Upper lobe of left lung (tissue), 6 donors: ENCODE measurements at regions not wholly inside any gene's neighbourhood (a gene's known extent, or its start where the extent isn't known, plus 50 kb on each side); places are given as distances from the start of the nearest gene placed in this dataset.

Experiments
- ATAC-seq, 2 donors: fragments of 200-7000 bp; cut with Tn5 transposase; one replicate each; pipeline ENCODE4 v1.9.1; 2022; ENCODE audit warnings: mild to moderate bottlenecking in 2 of 2, moderate library complexity in 2 of 2; ENCODE audit not compliant: low FRiP score in 2 of 2
- DNase-seq, 2 donors: peaks; one replicate each; pipeline ENCODE4 v3.0.0-alpha.2; 2019 to 2020
- H3K27ac ChIP-seq, 4 donors: fragments of 200-600 bp; sonication (generic); one replicate each; pipeline ENCODE4 v1.5.1; 2016 to 2019
- H3K27me3 ChIP-seq, 4 donors: fragments of 200-600 bp; sonication (generic); one replicate each; pipeline ENCODE4 v1.5.1; 2017 to 2019
- H3K36me3 ChIP-seq, 4 donors: fragments of 200-600 bp; sonication (generic); one replicate each; pipeline ENCODE4 v1.5.1; 2016 to 2019
- H3K4me1 ChIP-seq, 4 donors: fragments of 200-600 bp; sonication (generic); one replicate each; pipeline ENCODE4 v1.5.1; 2018 to 2019
- H3K4me3 ChIP-seq, 4 donors: fragments of 200-600 bp; sonication (generic); one replicate each; pipeline ENCODE4 v1.5.1; 2017 to 2019; ENCODE audit warnings: mild to moderate bottlenecking in 2 of 4, moderate library complexity in 1 of 4
- H3K9me3 ChIP-seq, 4 donors: fragments of 200-600 bp; sonication (generic); one replicate each; pipeline ENCODE4 v1.5.1; 2018 to 2019
- CTCF ChIP-seq, 6 experiments: fragments of 450-650 bp in 4 of 6; fragments of 200-600 bp in 2 of 6; sonication (generic) in 2 of 6; IDR thresholded peaks; one replicate each; pipeline ENCODE4 v1.5.1; 2016 to 2019; ENCODE audit warnings: antibody characterized with exemption in 6 of 6
- EP300 ChIP-seq, 4 donors: sonication (generic); formaldehyde crosslinking; IDR thresholded peaks; one replicate each; pipeline ENCODE4 v1.5.1; 2017; ENCODE audit warnings: antibody characterized with exemption in 4 of 4, control low read depth in 2 of 4
- POLR2A ChIP-seq, 4 donors: fragments of 450-650 bp; IDR thresholded peaks; one replicate each; pipeline ENCODE4 v1.5.1; 2016 to 2017; ENCODE audit warnings: antibody characterized with exemption in 4 of 4, mild to moderate bottlenecking in 2 of 4
- POLR2AphosphoS5 ChIP-seq, 2 donors: sonication (generic); formaldehyde crosslinking; IDR thresholded peaks; one replicate each; pipeline ENCODE4 v1.5.1; 2017; ENCODE audit warnings: antibody characterized with exemption in 2 of 2
- WGBS, 2 donors: methylation state at CpG; one replicate each; pipeline ENCODE4 v1.1.5; 2017 to 2018; 5-methylcytosine and 5-hydroxymethylcytosine counted together
- donor health status: DM: no; HTN: no; CAD: no; lungs with moderate emphysema.
- donor health status: DM: no; HTN: yes; CAD: no; lungs with severe emphysema.

- Histone ChIP-seq H3K9me3 (peaks cover 0 to 4% (median 0%) of the 10 kb centered on the region in 4 donors), H3K36me3 (no peaks in the 10 kb centered on the region), H3K4me1 (no peaks in the 10 kb centered on the region), H3K27ac (no peak overlapping the region), H3K4me3 (no peak overlapping the region), H3K27me3 (no peaks in the 10 kb centered on the region)
- 60 to 69% methylated on average over 2 of the region's 2 CpGs for WGBS, 2 donors
- no peak for DNase-seq
- no peak for ATAC-seq
- TF ChIP-seq POLR2A (IDR thresholded peaks at IDR 0.05) (no peak), EP300 (IDR thresholded peaks at IDR 0.05) (no peak), CTCF (IDR thresholded peaks at IDR 0.05) (no peak), POLR2AphosphoS5 (IDR thresholded peaks at IDR 0.05) (no peak)
Measured at GRCh38 chr16:51697454-51697853, 546.4 kb upstream of the SALL1 start.

GRCh38 chr16:51696376-51696775 lies 545.3 kb upstream of the SALL1 start:
- ATAC-seq (no peak), DNase-seq (no peak)
- 65 to 69% methylated on average over 3 of the region's 3 CpGs for WGBS, 2 donors
- TF ChIP-seq POLR2A (IDR thresholded peaks at IDR 0.05), result no peak
- no peak overlapping the region for H3K4me3 ChIP-seq
- H3K27ac ChIP-seq, result no peak overlapping the region
- H3K27me3 ChIP-seq, result no peaks in the 10 kb centered on the region
- H3K4me1 ChIP-seq, result no peaks in the 10 kb centered on the region
- no peaks in the 10 kb centered on the region for H3K36me3 ChIP-seq
- peaks cover 0 to 4% (median 0%) of the 10 kb centered on the region in 4 donors for H3K9me3 ChIP-seq

GRCh38 chr16:51691109-51691508 lies 540.0 kb upstream of the SALL1 start:
- Histone ChIP-seq H3K36me3 (no peaks in the 10 kb centered on the region), H3K4me1 (no peaks in the 10 kb centered on the region)
- 82 to 89% methylated on average over 4 of the region's 4 CpGs for WGBS, 2 donors

GRCh38 chr16:51685498-51685897 lies 534.4 kb upstream of the SALL1 start:
- Histone ChIP-seq H3K27ac (no peak overlapping the region), H3K36me3 (no peaks in the 10 kb centered on the region), H3K4me1 (no peaks in the 10 kb centered on the region), H3K9me3 (no peaks in the 10 kb centered on the region), H3K27me3 (no peaks in the 10 kb centered on the region), H3K4me3 (no peak overlapping the region)
- DNase-seq, result no peak
- ATAC-seq, result no peak
- 83 to 87% methylated on average over 2 of the region's 2 CpGs for WGBS, 2 donors
- TF ChIP-seq CTCF (IDR thresholded peaks at IDR 0.05) (no peak), EP300 (IDR thresholded peaks at IDR 0.05) (no peak), POLR2A (IDR thresholded peaks at IDR 0.05) (no peak), POLR2AphosphoS5 (IDR thresholded peaks at IDR 0.05) (no peak)

More at GRCh38 chr16:51691109-51691508, 540.0 kb upstream of the SALL1 start:
- Histone ChIP-seq H3K9me3 (peaks cover 0 to 4% (median 0%) of the 10 kb centered on the region in 4 donors), H3K27me3 (no peaks in the 10 kb centered on the region), H3K27ac (no peak overlapping the region), H3K4me3 (no peak overlapping the region)
- ATAC-seq (no peak), DNase-seq (no peak)
- TF ChIP-seq EP300 (IDR thresholded peaks at IDR 0.05) (no peak), CTCF (IDR thresholded peaks at IDR 0.05) (no peak), POLR2AphosphoS5 (IDR thresholded peaks at IDR 0.05) (no peak), POLR2A (IDR thresholded peaks at IDR 0.05) (no peak)

- H3K4me1 ChIP-seq, result no peaks in the 10 kb centered on the region
- no peak for DNase-seq
- H3K9me3 ChIP-seq, result no peaks in the 10 kb centered on the region
- no peaks in the 10 kb centered on the region for H3K27me3 ChIP-seq
- TF ChIP-seq POLR2A (IDR thresholded peaks at IDR 0.05), result no peak
- TF ChIP-seq POLR2AphosphoS5 (IDR thresholded peaks at IDR 0.05), result no peak
- no peak for TF ChIP-seq EP300 (IDR thresholded peaks at IDR 0.05)
- no peak for TF ChIP-seq CTCF (IDR thresholded peaks at IDR 0.05)
- ATAC-seq, result no peak
- H3K4me3 ChIP-seq, result no peak overlapping the region
- H3K27ac ChIP-seq, result no peak overlapping the region
- no peaks in the 10 kb centered on the region for H3K36me3 ChIP-seq
- WGBS, 2 donors, result 0 to 21% methylated on average over 1 of the region's 1 CpG
Measured at GRCh38 chr16:51683882-51684281, 532.8 kb upstream of the SALL1 start.
